Ishikawa (cell line): ENCODE measurements at regions not wholly inside any gene's neighbourhood (a gene's known extent, or its start where the extent isn't known, plus 50 kb on each side); places are given as distances from the start of the nearest gene placed in this dataset.

Source experiments
- RAD21 ChIP-seq: IDR thresholded peaks from 2 replicates; pipeline ENCODE4 v1.6.1; 2012; ENCODE audit warnings: low read depth
- REST ChIP-seq: IDR thresholded peaks from 2 replicates; pipeline ENCODE4 v1.6.1; 2012; ENCODE audit warnings: low read depth, mild to moderate bottlenecking
- TEAD4 ChIP-seq: IDR thresholded peaks from 2 replicates; pipeline ENCODE4 v1.6.1; 2012
- YY1 ChIP-seq: IDR thresholded peaks from 2 replicates; pipeline ENCODE4 v1.6.1; 2012; ENCODE audit warnings: low read depth

DNA sequence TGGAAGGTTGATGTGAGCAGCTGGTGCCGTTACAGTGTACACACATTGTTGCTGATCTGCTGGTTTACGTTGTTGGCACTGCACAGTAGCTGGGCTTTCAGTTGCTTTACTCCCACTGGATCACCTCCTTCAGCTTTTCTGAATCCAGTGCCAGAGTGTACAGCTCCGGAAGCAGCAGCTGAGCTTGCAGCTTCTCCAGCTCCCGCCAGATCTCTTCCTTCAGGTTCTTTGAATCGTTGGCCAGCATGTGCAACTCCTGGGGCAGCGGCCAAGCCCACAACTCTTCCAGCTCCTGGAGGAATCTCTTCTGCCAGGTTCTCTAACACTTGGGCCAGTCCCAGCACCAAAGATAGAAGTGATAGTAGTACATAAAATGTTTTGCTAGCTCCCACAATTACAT is 149.7 kb upstream of the RRP15 start:
- TF ChIP-seq RAD21 (no peak), TEAD4 (no peak), REST (no peak), YY1 (no peak)
